Neural progenitor cell (in vitro differentiated cells): ENCODE measurements at regions not wholly inside any gene's neighbourhood (a gene's known extent, or its start where the extent isn't known, plus 50 kb on each side); places are given as distances from the start of the nearest gene placed in this dataset.

Source experiments
- DNase-seq: peaks from one replicate; pipeline ENCODE4 v3.0.0-alpha.2; 2016; ENCODE audit warnings: low spot score
- H2AFZ ChIP-seq: fragments of 200-600 bp; sonication (generic); replicated peaks from 2 replicates; pipeline ENCODE4 v1.6.1; 2016; ENCODE audit warnings: antibody characterized with exemption
- H3F3A ChIP-seq: fragments of 200-600 bp; sonication (generic); 2 replicates; pipeline ENCODE4 v1.6.1; 2016; ENCODE audit warnings: antibody characterized with exemption, low read depth
- H3K27ac ChIP-seq: fragments of 200-600 bp; sonication (generic); 2 replicates; pipeline ENCODE4 v1.5.1; 2016; ENCODE audit warnings: mild to moderate bottlenecking
- H3K27me3 ChIP-seq: fragments of 200-600 bp; sonication (generic); 2 replicates; pipeline ENCODE4 v1.6.1; 2016; ENCODE audit warnings: mild to moderate bottlenecking, moderate library complexity
- H3K36me3 ChIP-seq: fragments of 200-600 bp; sonication (generic); 2 replicates; pipeline ENCODE4 v1.5.1; 2016
- H3K4me1 ChIP-seq: fragments of 200-600 bp; sonication (generic); 2 replicates; pipeline ENCODE4 v1.6.1; 2016; ENCODE audit warnings: mixed run types
- H3K4me2 ChIP-seq: fragments of 200-600 bp; sonication (generic); 2 replicates; pipeline ENCODE4 v1.6.1; 2016
- H3K4me3 ChIP-seq: fragments of 200-600 bp; sonication (generic); 2 replicates; pipeline ENCODE4 v1.5.1; 2016
- H3K79me2 ChIP-seq: fragments of 200-600 bp; sonication (generic); 2 replicates; pipeline ENCODE4 v1.6.1; 2016; ENCODE audit warnings: low read depth
- H3K9ac ChIP-seq: fragments of 200-600 bp; sonication (generic); 2 replicates; pipeline ENCODE4 v1.6.1; 2016
- H3K9me3 ChIP-seq: fragments of 200-600 bp; sonication (generic); 2 replicates; pipeline ENCODE4 v1.5.1; 2016; ENCODE audit warnings: low read depth
- H4K20me1 ChIP-seq: fragments of 200-600 bp; sonication (generic); 2 replicates; pipeline ENCODE4 v1.6.1; 2016; ENCODE audit warnings: low read depth
- H3K27ac Mint-ChIP-seq: 3 replicates; pipeline ENCODE4 v1.8.0; 2021; ENCODE audit warnings: mixed read lengths
- H3K27me3 Mint-ChIP-seq: 2 replicates; pipeline ENCODE4 v1.8.0; 2022; ENCODE audit warnings: low read depth, mild to moderate bottlenecking, inconsistent platforms, moderate library complexity, mixed read lengths; ENCODE audit not compliant: insufficient read depth
- H3K36me3 Mint-ChIP-seq: 3 replicates; pipeline ENCODE4 v1.8.0; 2021; ENCODE audit warnings: mixed read lengths
- H3K4me1 Mint-ChIP-seq: 3 replicates; pipeline ENCODE4 v1.8.0; 2021; ENCODE audit warnings: mixed read lengths
- H3K4me3 Mint-ChIP-seq: 3 replicates; pipeline ENCODE4 v1.8.0; 2021; ENCODE audit warnings: mild to moderate bottlenecking, moderate library complexity, mixed read lengths
- H3K9me3 Mint-ChIP-seq: 3 replicates; pipeline ENCODE4 v1.8.0; 2020; ENCODE audit warnings: mixed read lengths
- CTCF ChIP-seq: fragments of 200-600 bp; sonication (generic); IDR thresholded peaks from 2 replicates; pipeline ENCODE4 v1.5.1; 2017; ENCODE audit warnings: antibody characterized with exemption, mild to moderate bottlenecking
- EZH2 ChIP-seq: fragments of 200-600 bp; sonication (generic); IDR thresholded peaks from 2 replicates; pipeline ENCODE4 v1.6.1; 2017; ENCODE audit warnings: antibody characterized with exemption, mild to moderate bottlenecking, moderate library complexity
- EZH2phosphoT487 ChIP-seq: fragments of 200-600 bp; sonication (generic); IDR thresholded peaks from 2 replicates; pipeline ENCODE4 v1.6.1; 2017; ENCODE audit warnings: antibody characterized with exemption

DNA sequence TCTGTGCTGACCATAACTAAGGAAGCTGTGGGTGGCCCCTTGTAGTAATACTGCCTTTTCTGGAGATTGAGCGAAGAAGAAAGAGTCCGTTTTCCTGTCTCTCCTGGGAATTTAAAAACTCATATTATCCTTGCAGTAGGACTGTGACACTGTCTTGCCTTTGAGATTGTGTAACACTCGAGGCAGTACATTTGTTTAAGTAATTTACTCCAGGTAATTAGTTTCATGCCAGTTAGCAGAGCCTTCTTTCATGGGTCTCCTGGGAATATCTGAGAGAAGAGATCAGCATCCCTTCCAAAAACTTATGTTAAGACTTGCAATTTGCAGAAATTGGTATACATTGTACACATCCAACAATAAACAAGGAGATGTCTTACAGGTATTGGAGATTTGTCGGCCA, 405.6 kb downstream of the DMRT2 start:
- no peaks in the 10 kb centered on the region for H3K4me1 ChIP-seq
- H3K27ac ChIP-seq = no peak overlapping the region
- H3K27me3 Mint-ChIP-seq = no peaks in the 10 kb centered on the region
- H3K27me3 ChIP-seq = no peaks in the 10 kb centered on the region
- H3K79me2 ChIP-seq = no peaks in the 10 kb centered on the region
- H3K4me3 Mint-ChIP-seq = no peak overlapping the region
- H3K9me3 Mint-ChIP-seq = no peaks in the 10 kb centered on the region
- H3K9me3 ChIP-seq = peaks cover 27% of the 10 kb centered on the region
- H3K36me3 ChIP-seq = no peaks in the 10 kb centered on the region
- TF ChIP-seq EZH2phosphoT487 (no peak), EZH2 (no peak), CTCF (no peak)
- H3K27ac Mint-ChIP-seq = no peak overlapping the region
- DNase-seq = no peak
- peaks cover 3% of the 10 kb centered on the region for H3K4me1 Mint-ChIP-seq
- no peaks in the 10 kb centered on the region for H4K20me1 ChIP-seq
- H3F3A ChIP-seq = no peaks in the 10 kb centered on the region
- no peak overlapping the region for H2AFZ ChIP-seq
- no peak overlapping the region for H3K4me3 ChIP-seq
- H3K9ac ChIP-seq = no peak overlapping the region
- H3K36me3 Mint-ChIP-seq = no peaks in the 10 kb centered on the region
- H3K4me2 ChIP-seq = no peak overlapping the region

DNA sequence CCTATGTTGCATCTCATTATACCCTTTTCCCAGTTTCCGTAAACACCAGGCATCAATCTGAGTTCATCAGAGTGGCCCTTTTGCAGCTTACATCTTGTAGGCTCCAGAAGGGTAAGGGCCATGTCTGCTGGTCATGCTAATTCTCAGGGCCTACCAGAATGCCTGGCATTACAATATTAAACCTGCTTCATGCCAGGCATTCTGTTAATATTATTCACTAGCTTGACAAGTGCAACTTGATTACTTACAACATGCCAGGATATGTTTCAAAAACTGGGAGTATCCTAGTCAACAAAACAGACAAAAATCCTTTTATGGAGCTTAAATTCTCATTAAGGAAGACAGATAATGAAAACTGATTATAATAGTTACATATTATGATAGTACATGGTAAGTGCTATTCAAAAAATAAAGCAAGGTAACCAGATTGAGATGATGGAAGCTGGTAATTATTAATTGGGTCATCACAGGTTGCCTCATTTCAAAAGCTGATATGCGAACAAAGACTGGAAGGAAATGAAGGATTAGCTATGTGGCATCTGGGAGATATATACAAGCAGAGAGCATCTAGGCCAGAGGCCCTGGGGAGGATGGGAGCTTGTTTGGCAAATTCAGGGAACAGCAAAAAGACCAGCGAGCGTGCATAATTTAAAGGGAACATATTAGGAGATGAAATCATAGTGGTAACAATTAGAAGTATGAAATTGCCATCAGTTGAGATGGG, 406.3 kb downstream of the DMRT2 start:
- Histone ChIP-seq H2AFZ (no peak overlapping the region), H3K4me1 (no peaks in the 10 kb centered on the region), H3F3A (no peaks in the 10 kb centered on the region), H3K9ac (no peak overlapping the region), H3K4me2 (no peak overlapping the region), H3K9me3 (peaks cover 27% of the 10 kb centered on the region), H3K79me2 (no peaks in the 10 kb centered on the region), H4K20me1 (no peaks in the 10 kb centered on the region), H3K36me3 (no peaks in the 10 kb centered on the region), H3K27ac (no peak overlapping the region), H3K4me3 (no peak overlapping the region), H3K27me3 (no peaks in the 10 kb centered on the region)
- no peaks in the 10 kb centered on the region for H3K9me3 Mint-ChIP-seq
- DNase-seq = no peak
- TF ChIP-seq EZH2phosphoT487 = no peak
- TF ChIP-seq CTCF = no peak
- no peak for TF ChIP-seq EZH2
- H3K27ac Mint-ChIP-seq = no peak overlapping the region
- no peak overlapping the region for H3K4me3 Mint-ChIP-seq
- H3K27me3 Mint-ChIP-seq = no peaks in the 10 kb centered on the region
- H3K36me3 Mint-ChIP-seq = no peaks in the 10 kb centered on the region
- H3K4me1 Mint-ChIP-seq = peaks cover 9% of the 10 kb centered on the region

DNA sequence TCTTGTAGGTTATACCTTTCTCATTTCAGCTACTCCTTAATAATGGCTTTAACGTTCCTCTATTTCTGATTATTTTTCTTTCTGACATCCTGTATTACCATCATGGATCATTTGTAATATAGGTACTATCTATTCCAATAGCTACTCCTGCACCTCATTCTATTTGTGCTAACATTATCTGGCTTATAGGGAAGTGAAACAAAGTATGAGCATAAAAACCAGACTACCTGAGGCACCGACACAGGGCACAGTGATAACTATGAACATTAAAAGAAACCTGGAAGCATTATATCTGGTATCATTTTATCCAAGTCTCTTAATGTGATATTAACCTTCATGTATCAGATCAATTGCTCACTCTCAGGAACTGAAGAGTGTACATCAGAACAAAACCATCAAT, 407.3 kb downstream of the DMRT2 start:
- Mint-ChIP-seq H3K27ac (no peak overlapping the region), H3K36me3 (no peaks in the 10 kb centered on the region), H3K4me1 (peaks cover 13% of the 10 kb centered on the region), H3K27me3 (no peaks in the 10 kb centered on the region), H3K9me3 (no peaks in the 10 kb centered on the region), H3K4me3 (no peak overlapping the region)
- DNase-seq = no peak
- no peak overlapping the region for H3K4me3 ChIP-seq
- no peaks in the 10 kb centered on the region for H3K36me3 ChIP-seq
- no peak overlapping the region for H3K9ac ChIP-seq
- no peaks in the 10 kb centered on the region for H4K20me1 ChIP-seq
- no peaks in the 10 kb centered on the region for H3K27me3 ChIP-seq
- peaks cover 21% of the 10 kb centered on the region for H3K9me3 ChIP-seq
- no peak overlapping the region for H3K27ac ChIP-seq
- no peaks in the 10 kb centered on the region for H3K4me1 ChIP-seq
- TF ChIP-seq EZH2 = no peak
- no peak for TF ChIP-seq EZH2phosphoT487
- TF ChIP-seq CTCF = no peak
- no peaks in the 10 kb centered on the region for H3F3A ChIP-seq
- H3K4me2 ChIP-seq = no peak overlapping the region
- H2AFZ ChIP-seq = no peak overlapping the region
- no peaks in the 10 kb centered on the region for H3K79me2 ChIP-seq
